ENCODE measurements at regions not wholly inside any gene's neighbourhood (a gene's known extent, or its start where the extent isn't known, plus 50 kb on each side); places are given as distances from the start of the nearest gene placed in this dataset.

GRCh38 chr1:166692346-166692745 lies 146.9 kb upstream of the POGK start:
- no peaks in the 10 kb centered on the region for H3K36me3 Mint-ChIP-seq (ENCODE audit: low read depth, unreplicated experiment)
- no peaks in the 10 kb centered on the region for H3K9me3 ChIP-seq (ENCODE audit: insufficient read depth, low read depth, low read length)
- H4K20me1 ChIP-seq (ENCODE audit: insufficient read depth, low read length) = no peaks in the 10 kb centered on the region
- H3K4me2 ChIP-seq (ENCODE audit: low read length) = no peak overlapping the region
- H3K4me3 Mint-ChIP-seq (ENCODE audit: unreplicated experiment) = no peak overlapping the region
- H3K9ac ChIP-seq (ENCODE audit: low read length) = no peak overlapping the region
- H3K27me3 ChIP-seq (ENCODE audit: insufficient read depth, low read length) = no peaks in the 10 kb centered on the region
- H3K4me3 ChIP-seq (ENCODE audit: insufficient read depth, low read depth, low read length) = no peak overlapping the region
- no peak overlapping the region for H3K27ac ChIP-seq (ENCODE audit: low read depth, low read length)
- no peaks in the 10 kb centered on the region for H3K4me1 ChIP-seq (ENCODE audit: insufficient read depth, low read length)
- no peaks in the 10 kb centered on the region for H3K79me2 ChIP-seq (ENCODE audit: insufficient read depth, low read length)
- TF ChIP-seq EZH2 (IDR thresholded peaks at IDR 0.05; ENCODE audit: insufficient read depth, low read length) (no peak), CTCF (IDR thresholded peaks at IDR 0.05; ENCODE audit: insufficient read depth, low read depth, low read length) (no peak)
- H3K27me3 Mint-ChIP-seq (ENCODE audit: low read depth, unreplicated experiment) = peaks cover 2% of the 10 kb centered on the region
- no peaks in the 10 kb centered on the region for H3K4me1 Mint-ChIP-seq (ENCODE audit: low read depth, unreplicated experiment)
- DNase-seq (ENCODE audit: low read depth) (no peak), FAIRE-seq (no peak)
- H2AFZ ChIP-seq (ENCODE audit: low read depth, low read length) = no peak overlapping the region
- H3K36me3 ChIP-seq (ENCODE audit: insufficient read depth, low read length) = no peaks in the 10 kb centered on the region
- no peaks in the 10 kb centered on the region for H3K9me3 Mint-ChIP-seq (ENCODE audit: unreplicated experiment)
- H3K27ac Mint-ChIP-seq (ENCODE audit: unreplicated experiment) = no peak overlapping the region

- no peaks in the 10 kb centered on the region for H3K9me3 ChIP-seq (ENCODE audit: insufficient read depth, low read depth, low read length)
- Mint-ChIP-seq H3K36me3 (ENCODE audit: low read depth, unreplicated experiment) (no peaks in the 10 kb centered on the region), H3K9me3 (ENCODE audit: unreplicated experiment) (no peaks in the 10 kb centered on the region), H3K27ac (ENCODE audit: unreplicated experiment) (no peak overlapping the region), H3K4me1 (ENCODE audit: low read depth, unreplicated experiment) (no peaks in the 10 kb centered on the region), H3K4me3 (ENCODE audit: unreplicated experiment) (no peak overlapping the region), H3K27me3 (ENCODE audit: low read depth, unreplicated experiment) (no peaks in the 10 kb centered on the region)
- H3K27me3 ChIP-seq (ENCODE audit: insufficient read depth, low read length) = no peaks in the 10 kb centered on the region
- no peak overlapping the region for H3K9ac ChIP-seq (ENCODE audit: low read length)
- no peak for TF ChIP-seq CTCF (IDR thresholded peaks at IDR 0.05; ENCODE audit: insufficient read depth, low read depth, low read length)
- TF ChIP-seq EZH2 (IDR thresholded peaks at IDR 0.05; ENCODE audit: insufficient read depth, low read length) = no peak
- no peaks in the 10 kb centered on the region for H3K36me3 ChIP-seq (ENCODE audit: insufficient read depth, low read length)
- H3K27ac ChIP-seq (ENCODE audit: low read depth, low read length) = no peak overlapping the region
- no peak overlapping the region for H3K4me3 ChIP-seq (ENCODE audit: insufficient read depth, low read depth, low read length)
- DNase-seq (ENCODE audit: low read depth) (no peak), FAIRE-seq (no peak)
- no peaks in the 10 kb centered on the region for H3K79me2 ChIP-seq (ENCODE audit: insufficient read depth, low read length)
- no peak overlapping the region for H2AFZ ChIP-seq (ENCODE audit: low read depth, low read length)
- H4K20me1 ChIP-seq (ENCODE audit: insufficient read depth, low read length) = no peaks in the 10 kb centered on the region
- no peaks in the 10 kb centered on the region for H3K4me1 ChIP-seq (ENCODE audit: insufficient read depth, low read length)
- no peak overlapping the region for H3K4me2 ChIP-seq (ENCODE audit: low read length)
These were observed 146.1 kb upstream of the POGK start for GRCh38 chr1:166693158-166693557.

- Mint-ChIP-seq H3K4me1 (ENCODE audit: low read depth, unreplicated experiment) (no peaks in the 10 kb centered on the region), H3K4me3 (ENCODE audit: unreplicated experiment) (no peak overlapping the region), H3K27me3 (ENCODE audit: low read depth, unreplicated experiment) (no peaks in the 10 kb centered on the region), H3K9me3 (ENCODE audit: unreplicated experiment) (no peaks in the 10 kb centered on the region), H3K36me3 (ENCODE audit: low read depth, unreplicated experiment) (no peaks in the 10 kb centered on the region), H3K27ac (ENCODE audit: unreplicated experiment) (no peak overlapping the region)
- Histone ChIP-seq H3K27me3 (ENCODE audit: insufficient read depth, low read length) (no peaks in the 10 kb centered on the region), H3K79me2 (ENCODE audit: insufficient read depth, low read length) (no peaks in the 10 kb centered on the region), H3K4me1 (ENCODE audit: insufficient read depth, low read length) (no peaks in the 10 kb centered on the region), H3K27ac (ENCODE audit: low read depth, low read length) (no peak overlapping the region), H3K4me3 (ENCODE audit: insufficient read depth, low read depth, low read length) (no peak overlapping the region), H4K20me1 (ENCODE audit: insufficient read depth, low read length) (no peaks in the 10 kb centered on the region), H3K36me3 (ENCODE audit: insufficient read depth, low read length) (no peaks in the 10 kb centered on the region), H3K4me2 (ENCODE audit: low read length) (no peak overlapping the region), H3K9me3 (ENCODE audit: insufficient read depth, low read depth, low read length) (no peaks in the 10 kb centered on the region), H2AFZ (ENCODE audit: low read depth, low read length) (no peak overlapping the region), H3K9ac (ENCODE audit: low read length) (no peak overlapping the region)
- TF ChIP-seq EZH2 (IDR thresholded peaks at IDR 0.05; ENCODE audit: insufficient read depth, low read length) (no peak), CTCF (IDR thresholded peaks at IDR 0.05; ENCODE audit: insufficient read depth, low read depth, low read length) (no peak)
- DNase-seq (ENCODE audit: low read depth) = no peak
- no peak for FAIRE-seq
These were observed 145.5 kb upstream of the POGK start for GRCh38 chr1:166693673-166694297.
